ENCODE measurements at regions not wholly inside any gene's neighbourhood (a gene's known extent, or its start where the extent isn't known, plus 50 kb on each side); places are given as distances from the start of the nearest gene placed in this dataset.

GRCh38 chr4:12633053-12633651, 851.0 kb downstream of the RAB28 start:
- peak; percentile 91 for TF ChIP-seq CTCF (IDR thresholded peaks at IDR 0.05; ENCODE audit: low read depth, low read length)
- TF ChIP-seq EZH2phosphoT487 (IDR thresholded peaks at IDR 0.05; ENCODE audit: low read depth): no peak
